HG03196 (cell line): ENCODE measurements at regions not wholly inside any gene's neighbourhood (a gene's known extent, or its start where the extent isn't known, plus 50 kb on each side); places are given as distances from the start of the nearest gene placed in this dataset.
"Not testable (repeated sequence)": the region's sequence is repeated elsewhere in the genome, so short reads cannot be mapped to it uniquely, and the experiment has no call there.

Experiments used
- ATAC-seq: cut with Tn5 transposase; IDR thresholded peaks from one replicate; pipeline ENCODE4 v1.9.1; 2021; ENCODE audit not compliant: unreplicated experiment

DNA sequence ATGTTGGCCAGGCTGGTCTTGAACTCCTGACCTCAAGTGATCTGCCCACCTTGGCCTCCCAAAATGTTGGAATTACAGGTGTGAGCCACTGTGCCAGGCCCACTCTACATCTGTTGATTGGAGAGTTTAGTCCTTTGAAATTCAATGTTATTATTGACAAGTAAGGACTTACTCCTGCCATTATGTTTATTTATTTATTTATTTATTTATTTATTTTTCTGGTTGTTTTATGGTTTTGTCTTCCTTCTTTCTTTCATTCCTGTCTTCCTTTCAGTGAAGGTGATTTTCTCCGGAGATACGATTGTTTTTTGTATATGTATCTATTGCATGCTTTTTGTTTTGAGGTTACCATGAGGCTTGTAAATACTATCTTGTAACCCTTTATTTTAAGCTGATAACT is 602.6 kb downstream of the EPM2A start:
- ATAC-seq: no peak

DNA sequence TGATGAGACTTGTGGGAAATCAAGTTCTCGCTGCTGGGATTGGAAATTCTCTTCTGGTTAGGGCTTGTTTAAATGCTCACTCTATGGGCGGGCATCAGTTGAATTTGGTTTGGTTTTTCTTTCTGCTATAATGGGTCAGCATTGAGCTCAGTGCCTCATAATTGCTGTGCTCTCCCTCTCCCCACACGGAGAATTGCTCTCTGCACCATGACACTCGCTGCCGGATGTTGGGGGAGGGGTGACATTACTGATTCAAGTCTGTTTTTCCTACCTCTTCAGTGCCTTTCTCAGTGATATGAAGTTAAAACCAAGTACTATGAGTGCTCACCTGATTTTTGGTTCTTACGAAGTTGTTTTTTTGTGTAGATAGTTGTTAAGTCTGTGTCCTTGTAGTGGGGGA is 599.6 kb downstream of the EPM2A start:
- ATAC-seq: no peak

DNA sequence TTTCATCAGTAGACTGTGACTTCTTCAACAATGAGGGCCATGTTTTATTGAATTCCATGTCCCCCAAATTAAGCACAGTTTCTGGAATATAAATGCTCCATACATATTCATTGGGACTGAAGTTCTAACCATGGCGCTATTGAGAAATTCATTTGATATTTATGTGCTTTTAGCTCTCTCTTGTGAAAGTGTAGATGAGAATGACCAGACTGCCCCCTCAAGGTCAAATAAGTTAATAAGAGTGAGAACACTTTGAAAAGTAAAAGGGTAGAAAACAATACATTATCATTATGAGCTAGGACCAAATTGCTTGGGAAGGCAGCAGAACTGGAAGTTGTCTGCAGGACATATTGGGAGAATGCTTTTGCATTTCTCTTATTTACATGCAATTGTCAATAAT is 597.9 kb downstream of the EPM2A start:
- ATAC-seq: no peak

DNA sequence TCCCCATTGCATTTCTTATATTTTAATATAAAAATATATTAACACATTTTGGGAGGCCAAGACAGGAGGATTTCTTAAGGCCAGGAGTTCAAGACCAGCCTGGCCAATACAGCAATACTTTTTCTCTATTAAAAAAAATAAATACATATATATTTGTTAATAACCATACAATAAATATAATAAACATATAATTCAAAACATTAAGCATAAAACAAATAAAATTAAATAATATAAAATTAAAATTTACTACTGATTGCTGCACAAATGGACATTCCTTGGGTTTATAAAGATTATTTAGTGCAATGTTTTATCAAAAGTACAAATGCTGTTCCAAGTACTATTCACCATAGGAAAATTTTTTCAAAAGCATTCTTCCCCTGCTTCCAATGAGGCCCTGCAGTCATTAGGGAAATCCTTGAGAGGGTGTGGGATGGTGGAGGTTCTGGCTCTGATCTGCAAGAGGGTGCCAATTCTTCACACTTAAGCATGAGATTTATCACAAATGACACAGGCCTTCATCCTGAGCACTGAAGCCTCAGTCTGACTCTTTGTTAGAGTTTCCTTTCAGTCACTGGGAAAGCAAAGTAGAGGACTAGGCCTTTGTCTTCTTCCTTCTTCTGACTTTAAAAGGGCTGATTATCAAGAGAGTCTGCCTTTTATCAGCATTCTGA is 596.7 kb downstream of the EPM2A start:
- ATAC-seq: no peak

DNA sequence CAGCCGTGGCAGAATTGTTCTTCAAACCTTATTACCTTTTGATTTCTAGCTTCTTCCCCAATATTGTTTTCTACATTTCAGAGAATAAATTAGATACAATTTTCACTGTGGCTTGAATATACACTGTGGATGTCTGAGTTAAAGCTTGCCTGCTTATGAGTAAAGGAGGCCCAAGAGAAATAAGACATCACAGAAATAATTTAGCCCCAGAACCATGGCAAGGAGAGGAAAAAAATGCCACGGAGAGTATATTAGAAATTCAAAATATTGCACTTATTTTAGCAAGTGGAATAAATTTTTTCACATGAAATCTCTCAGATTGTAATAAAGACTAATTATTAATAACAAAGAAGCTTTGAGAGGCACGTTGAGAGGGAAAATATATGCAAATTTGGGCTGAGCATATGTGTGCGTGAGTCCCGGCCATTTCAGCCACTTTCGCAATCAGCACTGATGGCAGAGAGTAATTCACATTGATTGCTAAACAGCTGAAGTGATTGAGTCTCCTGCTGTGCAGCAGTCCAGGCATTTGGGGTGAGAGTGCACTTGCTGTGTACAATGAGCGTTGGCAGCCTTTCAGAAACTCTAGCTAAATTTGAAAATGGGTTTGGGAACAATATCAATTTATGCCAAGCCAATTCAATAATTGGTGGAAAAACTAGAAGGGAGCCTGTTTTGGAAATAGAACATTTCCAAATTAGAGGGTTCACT is 596.0 kb downstream of the EPM2A start:
- ATAC-seq: no peak

DNA sequence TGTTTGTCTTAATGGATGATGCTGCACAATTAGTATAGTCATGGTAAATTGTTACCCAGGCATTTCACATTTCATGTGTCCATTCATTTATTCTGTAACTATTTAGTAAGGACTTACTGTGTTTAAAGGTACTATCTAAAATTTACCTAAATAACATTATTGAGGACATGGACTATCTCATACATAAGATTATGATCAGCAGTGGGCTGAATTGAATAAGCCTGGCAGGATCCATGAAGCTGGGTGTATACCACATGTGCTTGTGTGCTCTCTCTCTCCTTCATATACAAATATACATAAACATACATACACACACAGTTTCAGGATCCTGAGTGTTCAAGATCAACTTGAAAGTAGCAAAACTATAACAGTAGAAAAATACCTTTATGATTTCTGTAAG is 595.4 kb downstream of the EPM2A start:
- ATAC-seq: no peak

DNA sequence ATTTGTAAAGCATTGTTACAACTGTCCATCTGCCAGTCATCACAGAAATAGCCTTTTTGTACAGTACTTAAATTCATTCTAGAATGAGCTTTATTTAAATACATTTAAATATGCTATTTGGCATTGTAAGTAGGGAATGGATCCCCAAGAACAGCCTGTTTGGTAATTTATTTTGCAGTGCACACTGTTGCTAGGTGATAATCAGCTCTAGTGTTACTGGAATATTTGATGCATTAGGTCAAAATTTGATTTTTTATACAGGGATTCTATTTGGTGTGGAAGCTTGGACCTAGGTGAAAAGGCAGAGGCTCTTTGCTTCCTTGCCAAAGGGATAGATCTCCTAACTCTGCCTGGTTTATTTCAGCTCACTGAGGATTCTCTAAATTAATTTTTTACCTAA is 593.7 kb downstream of the EPM2A start:
- no peak for ATAC-seq

DNA sequence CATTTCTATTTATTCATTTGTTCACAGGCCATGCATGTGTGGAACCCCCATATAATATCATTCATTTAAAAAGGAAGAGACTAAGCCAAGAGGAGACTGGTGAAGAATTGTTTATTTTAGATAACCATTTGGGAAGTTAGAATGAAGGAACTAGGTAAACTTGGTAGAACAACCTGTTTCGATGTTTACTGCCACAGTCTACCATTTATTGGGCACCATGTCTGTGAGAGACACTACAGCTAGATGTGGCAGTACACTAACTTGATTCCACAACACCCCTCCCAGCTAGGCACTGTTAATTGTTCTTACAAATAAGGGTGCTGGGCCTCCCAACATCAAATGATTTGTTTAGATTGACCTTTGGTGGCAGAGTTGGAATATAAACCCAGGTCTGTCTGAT is 592.4 kb downstream of the EPM2A start:
- no peak for ATAC-seq

DNA sequence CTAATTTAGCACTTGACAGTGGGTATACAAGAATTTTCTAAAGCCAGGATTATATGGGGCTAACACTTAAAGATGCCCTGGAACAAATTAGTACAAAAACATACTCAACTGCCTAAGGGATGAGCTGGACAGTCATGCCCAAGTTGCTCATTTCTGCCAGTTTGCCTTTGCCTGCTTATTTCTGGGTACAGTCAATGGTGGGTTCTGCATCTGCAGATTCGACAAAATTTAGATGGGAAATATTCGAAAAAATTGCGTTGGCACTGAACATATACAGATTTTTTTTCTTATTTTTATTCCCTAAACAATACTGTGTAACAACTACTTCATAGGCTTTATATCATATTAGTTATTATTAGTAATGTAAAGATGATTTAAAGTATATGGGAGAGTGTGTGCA is 591.9 kb downstream of the EPM2A start:
- ATAC-seq: no peak

DNA sequence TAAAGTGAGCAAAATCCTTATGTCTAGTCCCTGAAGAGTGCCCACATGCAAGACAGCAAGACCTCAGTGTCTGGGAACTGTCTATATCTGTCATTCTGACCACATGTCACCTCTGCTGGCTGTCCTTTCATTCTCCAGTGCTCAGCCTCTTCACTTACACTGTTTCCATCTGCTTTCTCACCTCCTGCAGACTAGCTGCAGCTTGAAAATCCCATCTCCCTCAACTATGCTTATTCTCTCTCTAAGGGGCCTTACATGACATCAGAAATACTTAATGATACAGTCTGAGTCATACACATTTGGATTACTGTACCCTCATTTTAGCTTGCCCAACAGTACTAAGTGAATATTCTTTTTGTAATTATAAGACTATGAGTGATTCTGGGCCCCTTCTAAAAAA is 587.8 kb downstream of the EPM2A start:
- no peak for ATAC-seq

DNA sequence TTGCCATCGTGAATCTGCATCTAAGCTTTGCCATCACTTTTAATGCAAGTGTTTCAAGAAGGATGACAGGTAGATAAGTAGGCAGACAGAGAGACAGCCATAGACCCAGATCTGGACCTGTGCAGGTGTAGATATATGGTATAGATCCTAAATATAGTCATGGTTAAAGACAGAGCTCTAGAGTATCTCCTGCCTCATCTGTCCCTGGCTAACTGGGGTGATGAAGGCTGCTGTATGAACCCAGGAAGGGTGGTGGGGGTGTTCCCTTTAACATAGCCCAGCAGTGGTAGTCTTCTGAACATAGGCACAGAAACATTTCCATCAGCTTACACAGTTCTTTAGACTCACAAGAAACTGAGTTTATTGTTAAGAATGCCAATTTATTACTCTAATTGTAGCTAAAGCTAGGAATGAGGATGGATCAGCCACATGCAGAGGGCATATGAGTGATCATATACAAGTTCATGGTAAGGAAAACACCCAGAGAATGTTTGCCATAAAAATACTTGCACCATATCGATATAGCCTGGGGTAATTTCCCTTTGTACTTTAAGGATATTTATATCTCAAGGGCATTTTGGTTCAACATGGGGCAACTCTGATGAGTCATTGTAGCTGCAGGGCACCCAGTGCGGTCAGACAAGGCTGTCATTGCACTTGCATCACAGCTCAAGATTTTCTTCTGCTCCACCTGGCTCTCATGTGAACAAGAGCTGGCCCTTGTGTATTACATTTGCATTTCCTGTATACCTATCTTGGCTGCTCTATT is 587.2 kb downstream of the EPM2A start:
- peak; percentile 85 for ATAC-seq

DNA sequence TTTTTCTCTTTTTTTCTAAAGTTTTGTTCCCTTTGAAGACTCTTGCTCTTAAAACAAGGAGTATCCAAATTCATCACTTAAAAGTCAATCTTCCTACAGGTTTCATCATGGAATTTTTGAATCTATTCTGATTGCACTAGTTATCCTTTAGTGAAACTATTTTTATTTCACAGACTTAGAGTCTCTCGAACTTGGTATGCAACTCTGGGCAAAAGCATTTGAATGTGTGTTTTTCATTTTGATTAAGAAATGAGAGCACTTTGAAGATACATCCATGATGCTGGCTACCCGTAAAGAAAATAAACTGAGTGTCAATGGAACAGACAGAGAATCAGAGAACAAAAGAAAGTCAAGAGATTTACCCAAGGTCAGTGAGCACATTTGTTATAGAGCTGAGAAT is 586.5 kb downstream of the EPM2A start:
- ATAC-seq: no peak

DNA sequence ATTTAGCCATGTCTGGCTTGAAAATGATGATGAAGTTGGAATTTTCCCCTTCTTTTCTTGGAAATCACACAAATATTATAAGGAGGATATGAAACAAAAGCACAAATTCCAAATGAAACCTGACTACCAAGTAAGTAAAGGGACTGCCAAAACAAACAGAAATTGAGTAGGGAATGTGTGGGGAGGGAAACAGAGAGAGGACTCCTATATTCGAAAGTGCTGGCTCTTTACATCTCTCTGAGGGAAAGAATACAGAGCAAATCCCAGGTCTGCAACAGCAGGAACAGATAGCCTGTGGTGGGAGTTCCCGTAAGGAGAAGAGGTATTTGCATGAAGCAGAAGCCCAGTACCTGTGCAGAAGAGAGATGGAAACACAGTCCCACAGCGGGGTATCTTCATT is 583.7 kb downstream of the EPM2A start:
- ATAC-seq: no peak

DNA sequence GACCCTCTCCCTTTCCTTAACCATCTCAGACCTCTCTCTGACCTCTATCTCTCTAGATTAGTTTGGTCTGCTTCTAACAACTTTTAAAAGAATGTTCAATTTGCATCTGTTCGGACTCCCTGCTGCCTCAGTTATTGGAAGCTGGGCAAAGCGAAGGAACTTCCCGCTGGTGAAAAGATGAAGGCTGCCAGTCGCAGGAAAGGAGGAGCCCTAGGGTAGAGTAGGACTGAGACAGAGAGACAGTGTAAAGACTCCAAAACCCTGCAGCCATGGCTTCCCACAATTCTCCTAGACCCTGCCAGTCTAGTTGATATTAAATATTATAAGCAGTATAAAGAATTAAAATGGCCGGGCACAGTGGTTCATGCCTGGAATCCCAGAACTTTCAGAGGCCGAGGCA is 581.8 kb downstream of the EPM2A start:
- no peak for ATAC-seq

DNA sequence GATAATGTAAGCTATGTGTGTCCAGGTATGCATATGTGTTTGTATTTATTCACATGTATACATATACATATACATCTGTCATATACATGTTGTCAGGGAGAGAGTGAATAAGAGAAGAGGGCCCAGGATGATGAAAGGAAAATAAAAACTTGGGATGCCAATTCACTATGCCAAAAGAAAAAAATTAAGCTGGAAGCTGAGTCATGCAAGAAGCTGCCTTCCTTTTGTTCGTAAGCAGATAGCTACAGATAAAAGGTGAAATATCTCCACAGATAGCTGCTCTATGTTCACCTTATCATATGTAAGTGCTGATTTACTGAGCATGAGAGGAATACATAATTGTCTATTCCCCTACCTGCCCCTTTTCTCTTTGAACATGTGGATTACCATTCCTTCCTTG is 579.9 kb downstream of the EPM2A start:
- ATAC-seq: no peak

DNA sequence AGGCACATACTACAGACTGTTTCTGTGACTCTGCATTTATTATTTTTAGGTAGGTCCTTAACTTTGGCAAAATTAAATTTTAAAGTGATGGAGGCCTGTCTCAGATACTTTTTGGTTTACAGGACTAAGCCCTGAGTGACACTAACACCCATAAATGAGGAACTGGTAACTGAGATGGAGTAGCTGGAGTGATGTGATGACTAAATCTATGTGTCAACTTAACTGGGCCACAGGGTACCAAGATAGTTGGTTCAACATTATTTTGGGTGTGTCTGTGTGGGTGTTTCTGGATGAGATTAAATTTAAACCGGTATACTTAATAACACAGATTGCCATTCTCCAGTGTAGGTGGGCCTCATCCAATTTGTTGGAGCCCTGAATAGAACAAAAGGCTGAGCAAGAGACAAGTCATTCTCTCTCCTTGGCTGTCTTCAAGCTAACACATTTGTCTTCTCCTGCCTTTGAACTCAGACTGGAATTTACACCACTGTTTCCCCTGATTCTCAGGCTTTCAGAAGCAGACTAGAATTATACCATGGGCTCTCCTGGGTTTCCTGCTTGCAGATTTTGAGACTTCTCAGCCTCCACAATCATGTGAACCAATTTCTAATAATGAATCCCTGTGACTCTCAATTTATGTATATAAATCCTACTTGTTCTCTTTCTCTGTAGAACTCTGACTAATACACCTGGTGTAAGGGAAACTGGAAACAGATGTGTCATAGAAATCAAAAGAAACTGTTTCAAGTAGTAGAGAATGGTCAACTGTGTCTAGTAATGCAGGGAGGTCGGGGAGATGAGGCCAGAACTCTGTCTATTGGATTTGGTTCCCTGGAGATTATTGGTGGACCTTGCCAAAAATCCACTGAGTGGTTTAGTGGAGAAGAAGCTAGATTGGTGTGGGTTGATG is 579.2 kb downstream of the EPM2A start:
- ATAC-seq: no peak

DNA sequence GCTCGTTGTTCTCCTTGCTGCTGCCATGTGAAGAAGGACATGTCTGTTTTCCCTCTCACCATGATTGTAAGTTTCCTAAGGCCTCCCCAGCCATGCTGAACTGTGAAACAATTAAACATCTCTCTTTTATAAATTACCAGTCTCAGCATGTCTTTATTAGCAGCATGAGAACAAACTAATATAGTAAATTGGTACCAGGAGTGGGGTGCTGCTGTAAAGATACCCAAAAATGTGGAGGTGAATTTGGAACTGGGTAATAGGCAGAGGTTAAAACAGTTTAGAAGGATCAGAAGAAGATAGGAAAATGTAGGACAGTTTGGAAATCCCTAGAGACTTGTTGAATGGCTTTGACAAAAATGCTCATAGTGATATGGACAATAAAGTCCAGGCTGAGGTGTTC is 576.7 kb downstream of the EPM2A start:
- not testable (repeated sequence) for ATAC-seq

DNA sequence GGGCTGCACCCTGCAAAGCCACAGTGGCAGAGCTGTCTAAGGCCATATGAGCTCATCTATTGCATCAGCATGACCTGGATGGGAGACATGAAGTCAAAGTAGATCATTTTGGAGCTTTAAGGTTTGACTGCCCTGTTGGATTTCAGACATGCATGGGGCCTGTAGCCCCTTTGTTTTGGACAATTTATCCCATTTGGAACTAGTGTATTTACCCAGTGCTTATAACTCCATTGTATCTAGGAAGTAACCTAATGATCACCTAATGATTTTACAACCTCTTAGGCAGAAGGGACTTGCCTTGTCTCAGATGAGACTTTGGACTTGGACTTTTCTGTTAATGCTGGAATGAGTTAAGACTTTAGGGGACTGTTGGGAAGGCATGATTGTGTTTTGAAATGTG is 575.4 kb downstream of the EPM2A start:
- no peak for ATAC-seq

DNA sequence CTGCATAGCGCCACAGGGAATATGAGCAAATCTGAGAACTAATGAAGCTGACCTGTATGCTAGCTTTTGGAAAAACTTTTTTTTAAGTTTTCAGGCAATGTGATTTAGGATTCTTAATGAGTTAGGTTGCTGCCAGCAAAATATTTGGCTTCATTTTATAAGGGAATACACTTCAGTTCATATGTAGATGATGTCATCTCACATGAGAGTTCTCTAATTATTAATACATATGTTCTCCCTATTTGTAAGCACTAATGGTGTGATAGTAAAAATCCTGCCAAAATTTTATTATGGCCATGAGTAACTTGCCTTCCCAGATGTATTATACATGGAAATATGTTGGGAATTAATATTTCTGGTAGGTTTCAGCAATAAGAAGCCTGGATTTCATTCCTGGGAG is 573.8 kb downstream of the EPM2A start:
- no peak for ATAC-seq

DNA sequence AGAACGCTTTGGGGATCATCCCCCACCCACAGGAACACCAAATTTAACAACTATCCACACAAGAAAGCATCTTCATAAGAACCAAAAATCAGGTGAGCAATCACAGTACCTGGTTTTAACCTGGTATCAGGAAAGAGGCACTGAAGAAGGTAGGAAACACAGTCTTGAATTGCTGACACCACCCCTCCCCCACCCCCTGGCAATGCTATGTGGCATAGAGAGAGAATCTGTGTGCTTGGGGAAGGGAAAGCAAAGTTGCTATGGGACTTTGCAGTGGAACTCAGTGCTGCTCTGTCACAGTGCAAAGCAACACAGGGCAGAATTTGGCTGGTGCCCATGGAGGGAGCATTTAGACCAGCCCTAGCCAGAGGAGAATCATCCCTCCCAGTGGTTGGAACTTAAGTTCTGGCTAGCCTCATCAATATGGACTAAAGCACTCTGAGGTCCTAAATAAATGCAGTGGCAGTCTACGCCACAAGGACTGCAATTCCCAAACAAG is 565.5 kb downstream of the EPM2A start:
- ATAC-seq: no peak

DNA sequence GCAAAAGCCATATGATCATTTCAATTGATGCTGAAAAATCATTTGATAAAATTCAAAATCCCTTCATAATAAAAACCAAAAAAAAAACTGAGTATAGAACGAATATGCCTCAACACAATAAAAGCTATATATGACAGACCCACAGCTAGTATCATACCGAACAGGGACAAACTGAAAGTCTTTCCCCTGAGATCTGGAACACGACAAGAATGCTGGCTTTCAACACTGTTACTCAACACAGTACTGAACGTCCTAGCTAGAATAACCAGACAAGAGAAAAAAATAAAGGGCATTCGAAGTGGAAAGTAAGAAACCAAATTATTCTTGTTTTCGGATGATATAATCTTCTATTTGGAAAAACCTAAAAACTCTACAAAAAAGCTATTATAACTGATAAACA is 559.9 kb downstream of the EPM2A start:
- no peak for ATAC-seq
